CD4-positive, alpha-beta T cell treated with Interleukin-10 for 1 hour (primary cell): ENCODE measurements at regions not wholly inside any gene's neighbourhood (a gene's known extent, or its start where the extent isn't known, plus 50 kb on each side); places are given as distances from the start of the nearest gene placed in this dataset.

Experiments
- DNase-seq: peaks from one replicate; pipeline ENCODE4 v3.0.0-alpha.2; 2020

GRCh38 chr10:10865913-10866312, 151.8 kb upstream of the CELF2 start:
- no peak for DNase-seq

GRCh38 chr10:10869592-10869991, 148.1 kb upstream of the CELF2 start:
- no peak for DNase-seq

- DNase-seq, result no peak
These were observed 147.0 kb upstream of the CELF2 start for GRCh38 chr10:10870523-10871241.

- DNase-seq, result no peak
These were observed 146.3 kb upstream of the CELF2 start for GRCh38 chr10:10871352-10871751.

- DNase-seq, result no peak
These were observed 145.5 kb upstream of the CELF2 start for GRCh38 chr10:10872035-10872673.

GRCh38 chr10:10872764-10873163, 144.9 kb upstream of the CELF2 start:
- DNase-seq, result no peak

- DNase-seq, result no peak
These were observed 144.4 kb upstream of the CELF2 start for GRCh38 chr10:10873289-10873688.

- DNase-seq, result no peak
These were observed 143.8 kb upstream of the CELF2 start for GRCh38 chr10:10873915-10874314.

- DNase-seq, result no peak
These were observed 138.7 kb upstream of the CELF2 start for GRCh38 chr10:10878963-10879362.

GRCh38 chr10:10881117-10881813, 136.4 kb upstream of the CELF2 start:
- DNase-seq, result no peak

- DNase-seq, result no peak
These were observed 133.9 kb upstream of the CELF2 start for GRCh38 chr10:10883737-10884136.

GRCh38 chr10:10886861-10887531, 130.7 kb upstream of the CELF2 start:
- no peak for DNase-seq

- no peak for DNase-seq
These were observed 126.3 kb upstream of the CELF2 start for GRCh38 chr10:10891124-10892082.

GRCh38 chr10:10892290-10892875, 125.3 kb upstream of the CELF2 start:
- no peak for DNase-seq

- DNase-seq, result no peak
These were observed 120.3 kb upstream of the CELF2 start for GRCh38 chr10:10897400-10897799.

- DNase-seq, result no peak
These were observed 115.8 kb upstream of the CELF2 start for GRCh38 chr10:10901906-10902305.

GRCh38 chr10:10902951-10903350, 114.7 kb upstream of the CELF2 start:
- DNase-seq, result no peak

- no peak for DNase-seq
These were observed 114.1 kb upstream of the CELF2 start for GRCh38 chr10:10903620-10904019.

GRCh38 chr10:10910634-10911033, 107.0 kb upstream of the CELF2 start:
- DNase-seq, result no peak

GRCh38 chr10:10911035-10911434, 106.6 kb upstream of the CELF2 start:
- no peak for DNase-seq

GRCh38 chr10:10911471-10911921, 106.2 kb upstream of the CELF2 start:
- no peak for DNase-seq

GRCh38 chr10:10914144-10914543, 103.5 kb upstream of the CELF2 start:
- no peak for DNase-seq
